BE2C (cell line): ENCODE measurements at regions not wholly inside any gene's neighbourhood (a gene's known extent, or its start where the extent isn't known, plus 50 kb on each side); places are given as distances from the start of the nearest gene placed in this dataset.

Experiments used
- DNase-seq: peaks from one replicate; pipeline ENCODE4 v3.0.0-alpha.2; 2020
- H3K27me3 ChIP-seq: fragments of 250-450 bp; sonication (Bioruptor Pico); 2 replicates; pipeline ENCODE4 v1.5.1; 2020; ENCODE audit warnings: mild to moderate bottlenecking
- H3K36me3 ChIP-seq: fragments of 250-450 bp; sonication (Bioruptor Pico); 2 replicates; pipeline ENCODE4 v1.5.1; 2020; ENCODE audit warnings: mild to moderate bottlenecking
- H3K4me1 ChIP-seq: fragments of 250-450 bp; sonication (Bioruptor Pico); 2 replicates; pipeline ENCODE4 v1.5.1; 2020
- H3K4me3 ChIP-seq: 2 replicates; pipeline ENCODE4 v1.5.1; 2011; ENCODE audit warnings: low read depth, low read length
- H3K9me3 ChIP-seq: fragments of 250-450 bp; sonication (Bioruptor Pico); 2 replicates; pipeline ENCODE4 v1.5.1; 2020
- CTCF ChIP-seq: IDR thresholded peaks from 2 replicates; pipeline ENCODE4 v1.5.1; 2012; ENCODE audit warnings: mild to moderate bottlenecking, low read depth, low read length

GRCh38 chr3:106566277-106566676 is 697.5 kb upstream of the CBLB start:
- Histone ChIP-seq H3K9me3 (no peaks in the 10 kb centered on the region), H3K27me3 (no peaks in the 10 kb centered on the region), H3K4me1 (no peaks in the 10 kb centered on the region), H3K4me3 (no peak overlapping the region), H3K36me3 (no peaks in the 10 kb centered on the region)
- TF ChIP-seq CTCF = peak; percentile 24; the same call in 1 of the 2 replicates
- no peak for DNase-seq

GRCh38 chr3:106570426-106570825 is 701.6 kb upstream of the CBLB start:
- no peaks in the 10 kb centered on the region for H3K9me3 ChIP-seq
- no peak for DNase-seq
- peaks cover 4% of the 10 kb centered on the region for H3K4me1 ChIP-seq
- H3K27me3 ChIP-seq = no peaks in the 10 kb centered on the region
- H3K4me3 ChIP-seq = no peak overlapping the region
- TF ChIP-seq CTCF = no peak
- no peaks in the 10 kb centered on the region for H3K36me3 ChIP-seq

GRCh38 chr3:106573605-106574004 is 704.8 kb upstream of the CBLB start:
- H3K36me3 ChIP-seq = no peaks in the 10 kb centered on the region
- no peak for DNase-seq
- no peak overlapping the region for H3K4me3 ChIP-seq
- peaks cover 4% of the 10 kb centered on the region for H3K4me1 ChIP-seq
- H3K27me3 ChIP-seq = no peaks in the 10 kb centered on the region
- H3K9me3 ChIP-seq = no peaks in the 10 kb centered on the region
- no peak for TF ChIP-seq CTCF

- TF ChIP-seq CTCF = no peak
- peaks cover 4% of the 10 kb centered on the region for H3K4me1 ChIP-seq
- no peak for DNase-seq
Observed at GRCh38 chr3:106575029-106575428, 706.2 kb upstream of the CBLB start.

GRCh38 chr3:106577241-106577640 is 708.4 kb upstream of the CBLB start:
- no peak overlapping the region for H3K4me3 ChIP-seq
- no peaks in the 10 kb centered on the region for H3K36me3 ChIP-seq
- peaks cover 4% of the 10 kb centered on the region for H3K4me1 ChIP-seq
- no peak for DNase-seq
- no peaks in the 10 kb centered on the region for H3K27me3 ChIP-seq
- no peak for TF ChIP-seq CTCF
- no peaks in the 10 kb centered on the region for H3K9me3 ChIP-seq

More at GRCh38 chr3:106575029-106575428, 706.2 kb upstream of the CBLB start:
- H3K36me3 ChIP-seq = no peaks in the 10 kb centered on the region
- H3K27me3 ChIP-seq = no peaks in the 10 kb centered on the region
- H3K4me3 ChIP-seq = no peak overlapping the region
- no peaks in the 10 kb centered on the region for H3K9me3 ChIP-seq

- Histone ChIP-seq H3K9me3 (no peaks in the 10 kb centered on the region), H3K27me3 (no peaks in the 10 kb centered on the region), H3K4me1 (no peaks in the 10 kb centered on the region), H3K4me3 (no peak overlapping the region), H3K36me3 (no peaks in the 10 kb centered on the region)
- no peak for DNase-seq
- no peak for TF ChIP-seq CTCF
Observed at GRCh38 chr3:106578911-106579310, 710.1 kb upstream of the CBLB start.
